Sigmoid colon (tissue), 6 donors: ENCODE measurements at regions not wholly inside any gene's neighbourhood (a gene's known extent, or its start where the extent isn't known, plus 50 kb on each side); places are given as distances from the start of the nearest gene placed in this dataset.

Source experiments
- DNase-seq: peaks from one replicate; pipeline ENCODE4 v3.0.0-alpha.2; 2019
- H3K27ac ChIP-seq, 4 donors: fragments of 200-600 bp; sonication (generic); one replicate each; pipeline ENCODE4 v1.5.1; 2016 to 2019; ENCODE audit warnings: mild to moderate bottlenecking in 1 of 4
- H3K27me3 ChIP-seq, 3 donors: fragments of 200-600 bp; sonication (generic); one replicate each; pipeline ENCODE4 v1.5.1; 2019; ENCODE audit warnings: mild to moderate bottlenecking in 1 of 3
- H3K36me3 ChIP-seq, 4 donors: fragments of 200-600 bp; sonication (generic); one replicate each; pipeline ENCODE4 v1.5.1; 2016 to 2019
- H3K4me1 ChIP-seq, 4 donors: fragments of 200-600 bp; sonication (generic); one replicate each; pipeline ENCODE4 v1.5.1; 2017 to 2019
- H3K4me3 ChIP-seq, 4 donors: fragments of 200-600 bp; sonication (generic); one replicate each; pipeline ENCODE4 v1.5.1; 2017 to 2019; ENCODE audit warnings: mild to moderate bottlenecking in 2 of 4, moderate library complexity in 1 of 4
- H3K9me3 ChIP-seq, 4 donors: fragments of 200-600 bp in 3 of 4; sonication (generic) in 3 of 4; one replicate each; pipeline versions ENCODE4 v1.5.1 to v1.6.1; 2013 to 2019
- CTCF ChIP-seq, 4 experiments: fragments of 450-650 bp in 3 of 4; fragments of 200-600 bp in 1 of 4; IDR thresholded peaks; one replicate each; pipeline ENCODE4 v1.5.1; 2016 to 2019; ENCODE audit warnings: antibody characterized with exemption in 4 of 4, mild to moderate bottlenecking in 3 of 4, moderate library complexity in 2 of 4
- EP300 ChIP-seq, 4 donors: sonication (generic); formaldehyde crosslinking; IDR thresholded peaks; one replicate each; pipeline ENCODE4 v1.6.1; 2017; ENCODE audit warnings: antibody characterized with exemption in 4 of 4
- POLR2A ChIP-seq, 2 donors: fragments of 450-650 bp; IDR thresholded peaks; one replicate each; pipeline ENCODE4 v1.6.1; 2016; ENCODE audit warnings: antibody characterized with exemption in 2 of 2, mild to moderate bottlenecking in 2 of 2, moderate library complexity in 2 of 2
- POLR2AphosphoS5 ChIP-seq, 4 donors: sonication (generic); formaldehyde crosslinking; IDR thresholded peaks; one replicate each; pipeline ENCODE4 v1.6.1; 2017; ENCODE audit warnings: antibody characterized with exemption in 4 of 4
- WGBS, 2 donors: extraction: QIAGEN DNeasy Blood & Tissue Kit; methylation state at CpG; one replicate each; pipeline ENCODE4 v1.1.7; 2013; 5-methylcytosine and 5-hydroxymethylcytosine counted together
- intact Hi-C: fragments of 100-400 bp; cut with DNase I; formaldehyde crosslinking; loops from one replicate; pipeline ENCODE4 v1.15.1; 2023
- donor health status: healthy with polysubstance abuse.
- donor health status: healthy.

- intact Hi-C loops = no loop called here
- no peak for TF ChIP-seq CTCF (IDR thresholded peaks at IDR 0.05)
- Histone ChIP-seq H3K9me3 (no peaks in the 10 kb centered on the region), H3K4me1 (no peaks in the 10 kb centered on the region), H3K4me3 (no peak overlapping the region), H3K36me3 (no peaks in the 10 kb centered on the region), H3K27ac (no peak overlapping the region), H3K27me3 (peaks cover 0 to 7% (median 0%) of the 10 kb centered on the region in 3 donors)
- WGBS, 2 donors = 64 to 76% methylated on average over 3 of the region's 3 CpGs
- no peak for DNase-seq
Measured at GRCh38 chr12:3945671-3946070, 72.5 kb upstream of the PARP11 start.

- Histone ChIP-seq H3K27me3 (peaks cover 0 to 7% (median 0%) of the 10 kb centered on the region in 3 donors), H3K36me3 (no peaks in the 10 kb centered on the region), H3K9me3 (no peaks in the 10 kb centered on the region), H3K4me3 (no peak overlapping the region), H3K4me1 (no peaks in the 10 kb centered on the region), H3K27ac (no peak overlapping the region)
- TF ChIP-seq EP300 (IDR thresholded peaks at IDR 0.05) (no peak), POLR2A (IDR thresholded peaks at IDR 0.05) (no peak), POLR2AphosphoS5 (IDR thresholded peaks at IDR 0.05) (no peak), CTCF (IDR thresholded peaks at IDR 0.05) (no peak)
- intact Hi-C loops = no loop called here
- 58 to 78% methylated on average over 1 of the region's 1 CpG for WGBS, 2 donors
- DNase-seq = no peak
Measured at GRCh38 chr12:3944620-3945019, 71.4 kb upstream of the PARP11 start.

GRCh38 chr12:3938042-3938544, 64.9 kb upstream of the PARP11 start:
- TF ChIP-seq EP300 (IDR thresholded peaks at IDR 0.05) (no peak), POLR2A (IDR thresholded peaks at IDR 0.05) (no peak), CTCF (IDR thresholded peaks at IDR 0.05) (no peak), POLR2AphosphoS5 (IDR thresholded peaks at IDR 0.05) (no peak)
- no peak overlapping the region for H3K4me3 ChIP-seq
- intact Hi-C loops = no loop called here

GRCh38 chr12:3935078-3935477, 61.9 kb upstream of the PARP11 start:
- intact Hi-C loops = no loop called here
- Histone ChIP-seq H3K4me1 (no peaks in the 10 kb centered on the region), H3K4me3 (no peak overlapping the region), H3K9me3 (no peaks in the 10 kb centered on the region), H3K27me3 (peaks cover 0 to 16% (median 0%) of the 10 kb centered on the region in 3 donors), H3K27ac (no peak overlapping the region), H3K36me3 (no peaks in the 10 kb centered on the region)
- WGBS, 2 donors = 60 to 84% methylated on average over 5 of the region's 5 CpGs
- TF ChIP-seq POLR2AphosphoS5 (IDR thresholded peaks at IDR 0.05) = no peak
- TF ChIP-seq POLR2A (IDR thresholded peaks at IDR 0.05) = no peak
- no peak for TF ChIP-seq CTCF (IDR thresholded peaks at IDR 0.05)
- no peak for TF ChIP-seq EP300 (IDR thresholded peaks at IDR 0.05)
- DNase-seq = no peak

More at GRCh38 chr12:3938042-3938544, 64.9 kb upstream of the PARP11 start:
- WGBS, 2 donors = 88 to 90% methylated on average over 3 of the region's 3 CpGs
- Histone ChIP-seq H3K4me1 (no peaks in the 10 kb centered on the region), H3K9me3 (no peaks in the 10 kb centered on the region), H3K27me3 (peaks cover 0 to 10% (median 0%) of the 10 kb centered on the region in 3 donors), H3K27ac (no peak overlapping the region), H3K36me3 (no peaks in the 10 kb centered on the region)
- DNase-seq = no peak

- no peak for DNase-seq
- TF ChIP-seq POLR2A (IDR thresholded peaks at IDR 0.05) = no peak
- TF ChIP-seq EP300 (IDR thresholded peaks at IDR 0.05) = no peak
- no peak for TF ChIP-seq CTCF (IDR thresholded peaks at IDR 0.05)
- no peak for TF ChIP-seq POLR2AphosphoS5 (IDR thresholded peaks at IDR 0.05)
- Histone ChIP-seq H3K36me3 (no peaks in the 10 kb centered on the region), H3K27ac (no peak overlapping the region), H3K4me3 (no peak overlapping the region), H3K4me1 (no peaks in the 10 kb centered on the region), H3K9me3 (no peaks in the 10 kb centered on the region), H3K27me3 (peaks cover 0 to 16% (median 11%) of the 10 kb centered on the region in 3 donors)
- 35 to 55% methylated on average over 1 of the region's 1 CpG for WGBS, 2 donors
- intact Hi-C loops = no loop called here
Measured at GRCh38 chr12:3933819-3934192, 60.6 kb upstream of the PARP11 start.
